ENCODE measurements at regions not wholly inside any gene's neighbourhood (a gene's known extent, or its start where the extent isn't known, plus 50 kb on each side); places are given as distances from the start of the nearest gene placed in this dataset.

- 70% methylated on average over 2 of the region's 2 CpGs for whole genome bisulfite sequencing (ENCODE audit: insufficient coverage)
Observed at GRCh38 chr5:33261747-33262146, 179.0 kb upstream of the TARS1 start.

DNA sequence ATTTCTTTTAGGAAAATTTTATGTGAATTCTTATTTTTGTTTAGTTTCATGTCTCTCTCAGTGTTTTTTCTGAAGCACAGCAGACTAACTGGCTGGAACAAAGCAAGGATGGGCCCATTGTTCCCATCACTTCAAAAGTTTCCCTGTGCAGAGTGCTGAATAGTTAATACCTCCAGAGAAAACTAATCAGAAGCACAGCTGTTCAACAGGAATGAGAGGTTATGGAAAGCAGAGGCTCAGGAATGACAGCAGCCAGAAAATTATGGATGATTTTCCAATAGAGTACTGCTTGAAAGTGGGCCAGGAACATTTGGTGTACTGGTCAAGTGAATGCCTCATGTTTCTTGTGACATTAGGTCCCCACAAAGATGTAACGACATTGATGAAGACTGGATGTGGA lies 173.0 kb upstream of the TARS1 start:
- TF ChIP-seq CTCF (IDR thresholded peaks at IDR 0.05), result no peak
- DNase-seq, result no peak
- Mint-ChIP-seq H3K27me3 (ENCODE audit: low read depth in 2 of 2) (no peaks in the 10 kb centered on the region), H3K4me3 (no peak overlapping the region), H3K9me3 (peaks cover 10 to 16% of the 10 kb centered on the region in 2 donors), H3K36me3 (no peaks in the 10 kb centered on the region), H3K4me1 (no peaks in the 10 kb centered on the region), H3K27ac (no peak overlapping the region)
- H3K9me3 ChIP-seq (ENCODE audit: control insufficient read depth, insufficient read depth, low read length), result no peaks in the 10 kb centered on the region
- no peak overlapping the region for H3K27ac ChIP-seq (ENCODE audit: low read length)
- no peaks in the 10 kb centered on the region for H3K36me3 ChIP-seq (ENCODE audit: control insufficient read depth, insufficient read depth, low read length)
- WGBS (ENCODE audit: insufficient coverage), result 79% methylated on average over 1 of the region's 1 CpG
- intact Hi-C loops (cut with micrococcal nuclease), result no loop called here
- H3K27me3 ChIP-seq (ENCODE audit: control insufficient read depth, insufficient read depth, low read length), result no peaks in the 10 kb centered on the region
- H3K4me1 ChIP-seq (ENCODE audit: control insufficient read depth, insufficient read depth, low read length), result no peaks in the 10 kb centered on the region
- H3K4me3 ChIP-seq (ENCODE audit: low read length), result no peak overlapping the region
- ATAC-seq, result no peak

More at GRCh38 chr5:33261747-33262146, 179.0 kb upstream of the TARS1 start:
- no peak for TF ChIP-seq CTCF (IDR thresholded peaks at IDR 0.05)
- Mint-ChIP-seq H3K36me3 (no peaks in the 10 kb centered on the region), H3K9me3 (peaks cover 8 to 17% of the 10 kb centered on the region in 2 donors), H3K27ac (no peak overlapping the region), H3K4me1 (no peaks in the 10 kb centered on the region), H3K27me3 (ENCODE audit: low read depth in 2 of 2) (no peaks in the 10 kb centered on the region), H3K4me3 (no peak overlapping the region)
- DNase-seq (no peak), ATAC-seq (no peak)
- H3K27me3 ChIP-seq (ENCODE audit: control insufficient read depth, insufficient read depth, low read length), result no peaks in the 10 kb centered on the region
- no peak overlapping the region for H3K4me3 ChIP-seq (ENCODE audit: low read length)
- no peak overlapping the region for H3K27ac ChIP-seq (ENCODE audit: low read length)
- H3K9me3 ChIP-seq (ENCODE audit: control insufficient read depth, insufficient read depth, low read length), result no peaks in the 10 kb centered on the region
- H3K36me3 ChIP-seq (ENCODE audit: control insufficient read depth, insufficient read depth, low read length), result no peaks in the 10 kb centered on the region
- H3K4me1 ChIP-seq (ENCODE audit: control insufficient read depth, insufficient read depth, low read length), result no peaks in the 10 kb centered on the region
- intact Hi-C loops (cut with micrococcal nuclease), result no loop called here

DNA sequence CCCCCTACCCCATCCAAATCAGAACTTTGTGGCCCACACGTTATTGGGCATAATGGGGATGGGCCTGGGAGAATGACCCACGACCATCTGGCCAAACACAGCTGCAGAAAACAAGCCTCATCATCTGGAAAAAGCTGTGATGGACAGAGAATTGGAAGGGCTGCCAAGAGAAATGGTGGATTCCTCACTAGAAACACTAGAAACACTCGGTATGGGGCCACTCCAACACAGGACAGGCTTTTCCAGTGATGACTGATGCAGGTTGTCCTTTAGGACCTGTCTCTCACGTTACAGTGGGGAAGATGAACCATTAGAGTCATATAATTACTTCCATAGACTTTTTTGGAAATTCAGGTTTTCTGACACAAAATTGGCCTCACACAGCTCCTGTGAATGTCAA lies 172.4 kb upstream of the TARS1 start:
- WGBS (ENCODE audit: insufficient coverage), result 60% methylated on average over 4 of the region's 4 CpGs

More for the DNA sequence above, 172.4 kb upstream of the TARS1 start:
- ATAC-seq (no peak), DNase-seq (no peak)
- Histone ChIP-seq H3K4me1 (ENCODE audit: control insufficient read depth, insufficient read depth, low read length) (no peaks in the 10 kb centered on the region), H3K36me3 (ENCODE audit: control insufficient read depth, insufficient read depth, low read length) (no peaks in the 10 kb centered on the region), H3K9me3 (ENCODE audit: control insufficient read depth, insufficient read depth, low read length) (no peaks in the 10 kb centered on the region), H3K27me3 (ENCODE audit: control insufficient read depth, insufficient read depth, low read length) (no peaks in the 10 kb centered on the region), H3K4me3 (ENCODE audit: low read length) (no peak overlapping the region), H3K27ac (ENCODE audit: low read length) (no peak overlapping the region)
- Mint-ChIP-seq H3K9me3 (peaks cover 10 to 15% of the 10 kb centered on the region in 2 donors), H3K27ac (no peak overlapping the region), H3K27me3 (ENCODE audit: low read depth in 2 of 2) (no peaks in the 10 kb centered on the region), H3K4me3 (no peak overlapping the region), H3K4me1 (no peaks in the 10 kb centered on the region), H3K36me3 (no peaks in the 10 kb centered on the region)
- intact Hi-C loops (cut with micrococcal nuclease), result no loop called here
- no peak for TF ChIP-seq CTCF (IDR thresholded peaks at IDR 0.05)

Measured in natural killer cell (primary cell).